K562 (cell line): ENCODE measurements at regions not wholly inside any gene's neighbourhood (a gene's known extent, or its start where the extent isn't known, plus 50 kb on each side); places are given as distances from the start of the nearest gene placed in this dataset.
A peak's percentile ranks its signal among the peaks of the same experiment; 100 is the strongest.

Experiments
- BHLHE40 ChIP-seq: IDR thresholded peaks from 2 replicates; pipeline ENCODE4 v1.6.1; 2011; ENCODE audit warnings: low read length, improper control_type of control experiment
- CBFA2T2 ChIP-seq: fragments of 450-650 bp; conservative IDR thresholded peaks from 2 replicates; pipeline ENCODE4 v1.6.1; 2017; ENCODE audit warnings: mild to moderate bottlenecking
- CBX8 ChIP-seq: fragments of 200-600 bp; sonication (generic); IDR thresholded peaks from 2 replicates; pipeline ENCODE4 v1.6.1; 2012; ENCODE audit warnings: borderline replicate concordance, mixed run types, low read depth, mild to moderate bottlenecking, moderate library complexity, mixed read lengths, low read length, control low read depth, inconsistent platforms; ENCODE audit not compliant: poor library complexity, severe bottlenecking; ENCODE audit errors: extremely low read depth
- CHD1 ChIP-seq: fragments of 200-600 bp; sonication (generic); IDR thresholded peaks from one replicate; pipeline ENCODE4 v1.6.1; 2012; ENCODE audit warnings: mild to moderate bottlenecking, moderate library complexity, low read length, inconsistent platforms
- ETS2 ChIP-seq: IDR thresholded peaks from 2 replicates; pipeline ENCODE4 v1.6.1; 2016; ENCODE audit warnings: borderline replicate concordance, missing genetic modification characterization, mild to moderate bottlenecking, moderate library complexity, missing compliant biosample characterization; ENCODE audit not compliant: poor library complexity, severe bottlenecking
- MIER1 ChIP-seq: fragments of 450-650 bp; IDR thresholded peaks from 2 replicates; pipeline ENCODE4 v1.6.1; 2016; ENCODE audit warnings: antibody characterized with exemption, mild to moderate bottlenecking, low read depth
- PHTF2 ChIP-seq: fragments of 250-450 bp; sonication (Bioruptor Pico); IDR thresholded peaks from 2 replicates; pipeline ENCODE4 v1.5.0; 2021; ENCODE audit warnings: mild to moderate bottlenecking
- TAF15 ChIP-seq: fragments of 200-400 bp; formaldehyde crosslinking; IDR thresholded peaks from 2 replicates; pipeline ENCODE4 v1.6.1; 2017; ENCODE audit warnings: mild to moderate bottlenecking, low read depth, low read length, moderate library complexity
- TF ChIP-seq, protein P1 (sequence below): fragments of 150-350 bp; IDR thresholded peaks from 2 replicates; pipeline ENCODE4 v1.6.1; 2014; ENCODE audit warnings: low read depth, mild to moderate bottlenecking, low read length, borderline replicate concordance
- TF ChIP-seq, protein P2 (sequence below): fragments of 450-650 bp; formaldehyde crosslinking; IDR thresholded peaks from 2 replicates; pipeline ENCODE4 v1.4.0; 2020; ENCODE audit warnings: mild to moderate bottlenecking, moderate library complexity

DNA sequence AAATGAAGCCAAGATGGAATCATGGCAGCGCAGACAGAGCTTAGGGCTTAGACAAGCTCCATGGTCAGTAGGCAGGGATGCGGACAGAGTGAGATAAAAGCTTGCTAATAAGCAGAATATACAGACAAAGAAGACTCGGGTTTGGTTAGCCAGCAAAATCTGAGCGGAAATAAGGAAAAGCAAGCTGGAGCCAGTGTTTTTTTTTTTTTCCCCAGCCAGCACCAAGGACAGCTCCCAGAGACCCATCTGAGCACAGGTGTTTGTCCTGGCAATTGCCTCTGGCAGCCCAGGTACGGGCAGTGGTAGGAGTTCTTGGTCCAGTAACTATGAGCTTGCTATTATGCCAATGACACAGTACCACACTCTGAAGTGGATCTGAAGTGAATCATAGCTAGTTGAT is 187.6 kb downstream of the ADCYAP1 start (continued):
- no peak for TF ChIP-seq BHLHE40
- no peak for TF ChIP-seq CBX8
- no peak for TF ChIP-seq TAF15
- TF ChIP-seq, protein P1, sequence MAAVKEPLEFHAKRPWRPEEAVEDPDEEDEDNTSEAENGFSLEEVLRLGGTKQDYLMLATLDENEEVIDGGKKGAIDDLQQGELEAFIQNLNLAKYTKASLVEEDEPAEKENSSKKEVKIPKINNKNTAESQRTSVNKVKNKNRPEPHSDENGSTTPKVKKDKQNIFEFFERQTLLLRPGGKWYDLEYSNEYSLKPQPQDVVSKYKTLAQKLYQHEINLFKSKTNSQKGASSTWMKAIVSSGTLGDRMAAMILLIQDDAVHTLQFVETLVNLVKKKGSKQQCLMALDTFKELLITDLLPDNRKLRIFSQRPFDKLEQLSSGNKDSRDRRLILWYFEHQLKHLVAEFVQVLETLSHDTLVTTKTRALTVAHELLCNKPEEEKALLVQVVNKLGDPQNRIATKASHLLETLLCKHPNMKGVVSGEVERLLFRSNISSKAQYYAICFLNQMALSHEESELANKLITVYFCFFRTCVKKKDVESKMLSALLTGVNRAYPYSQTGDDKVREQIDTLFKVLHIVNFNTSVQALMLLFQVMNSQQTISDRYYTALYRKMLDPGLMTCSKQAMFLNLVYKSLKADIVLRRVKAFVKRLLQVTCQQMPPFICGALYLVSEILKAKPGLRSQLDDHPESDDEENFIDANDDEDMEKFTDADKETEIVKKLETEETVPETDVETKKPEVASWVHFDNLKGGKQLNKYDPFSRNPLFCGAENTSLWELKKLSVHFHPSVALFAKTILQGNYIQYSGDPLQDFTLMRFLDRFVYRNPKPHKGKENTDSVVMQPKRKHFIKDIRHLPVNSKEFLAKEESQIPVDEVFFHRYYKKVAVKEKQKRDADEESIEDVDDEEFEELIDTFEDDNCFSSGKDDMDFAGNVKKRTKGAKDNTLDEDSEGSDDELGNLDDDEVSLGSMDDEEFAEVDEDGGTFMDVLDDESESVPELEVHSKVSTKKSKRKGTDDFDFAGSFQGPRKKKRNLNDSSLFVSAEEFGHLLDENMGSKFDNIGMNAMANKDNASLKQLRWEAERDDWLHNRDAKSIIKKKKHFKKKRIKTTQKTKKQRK: no peak
- no peak for TF ChIP-seq CHD1
- peak; percentile 92 for TF ChIP-seq MIER1
- no peak for TF ChIP-seq ETS2
- TF ChIP-seq CBFA2T2: no peak
- TF ChIP-seq PHTF2: no peak
- TF ChIP-seq, protein P2, sequence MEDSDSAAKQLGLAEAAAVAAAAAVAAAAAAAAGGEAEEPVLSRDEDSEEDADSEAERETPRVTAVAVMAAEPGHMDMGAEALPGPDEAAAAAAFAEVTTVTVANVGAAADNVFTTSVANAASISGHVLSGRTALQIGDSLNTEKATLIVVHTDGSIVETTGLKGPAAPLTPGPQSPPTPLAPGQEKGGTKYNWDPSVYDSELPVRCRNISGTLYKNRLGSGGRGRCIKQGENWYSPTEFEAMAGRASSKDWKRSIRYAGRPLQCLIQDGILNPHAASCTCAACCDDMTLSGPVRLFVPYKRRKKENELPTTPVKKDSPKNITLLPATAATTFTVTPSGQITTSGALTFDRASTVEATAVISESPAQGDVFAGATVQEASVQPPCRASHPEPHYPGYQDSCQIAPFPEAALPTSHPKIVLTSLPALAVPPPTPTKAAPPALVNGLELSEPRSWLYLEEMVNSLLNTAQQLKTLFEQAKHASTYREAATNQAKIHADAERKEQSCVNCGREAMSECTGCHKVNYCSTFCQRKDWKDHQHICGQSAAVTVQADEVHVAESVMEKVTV (CRISPR knock-in tag): no peak
